Hematopoietic multipotent progenitor cell treated with erythropoietin and hydrocortisone succinate and interleukin-3 and kit ligand, for 15 days (in vitro differentiated cells): ENCODE measurements at regions not wholly inside any gene's neighbourhood (a gene's known extent, or its start where the extent isn't known, plus 50 kb on each side); places are given as distances from the start of the nearest gene placed in this dataset.

Experiments used
- DNase-seq: peaks from one replicate; pipeline ENCODE4 v3.0.0-alpha.2; 2015; ENCODE audit warnings: low spot score

- no peak for DNase-seq
Observed at GRCh38 chr11:30159546-30159945, 71.3 kb upstream of the FSHB start.

GRCh38 chr11:30165652-30166051 is 65.2 kb upstream of the FSHB start:
- no peak for DNase-seq

GRCh38 chr11:30171661-30172060 is 59.2 kb upstream of the FSHB start:
- DNase-seq = no peak

GRCh38 chr11:30172158-30172557 is 58.7 kb upstream of the FSHB start:
- no peak for DNase-seq

GRCh38 chr11:30172883-30173311 is 57.9 kb upstream of the FSHB start:
- DNase-seq = no peak

GRCh38 chr11:30174265-30175020 is 56.4 kb upstream of the FSHB start:
- DNase-seq = no peak
